ENCODE measurements at regions not wholly inside any gene's neighbourhood (a gene's known extent, or its start where the extent isn't known, plus 50 kb on each side); places are given as distances from the start of the nearest gene placed in this dataset.
"Not testable (repeated sequence)": the region's sequence is repeated elsewhere in the genome, so short reads cannot be mapped to it uniquely, and the experiment has no call there.

GRCh38 chr2:221969087-221969829 is 329.5 kb downstream of the PAX3 start:
- H3K27me3 ChIP-seq: no peaks in the 10 kb centered on the region
- intact Hi-C loops (cut with DNase I): loop anchor here (1.0 to 5.0 kb wide), 2 partner anchors 396 to 1282 kb away; no protein-coding TSS in a partner anchor
- no peak for DNase-seq (ENCODE audit: low spot score in 2 of 2)
- H3K27ac ChIP-seq: no peak overlapping the region
- H3K36me3 ChIP-seq: no peaks in the 10 kb centered on the region
- H3K4me1 ChIP-seq: no peaks in the 10 kb centered on the region
- TF ChIP-seq, protein P1, sequence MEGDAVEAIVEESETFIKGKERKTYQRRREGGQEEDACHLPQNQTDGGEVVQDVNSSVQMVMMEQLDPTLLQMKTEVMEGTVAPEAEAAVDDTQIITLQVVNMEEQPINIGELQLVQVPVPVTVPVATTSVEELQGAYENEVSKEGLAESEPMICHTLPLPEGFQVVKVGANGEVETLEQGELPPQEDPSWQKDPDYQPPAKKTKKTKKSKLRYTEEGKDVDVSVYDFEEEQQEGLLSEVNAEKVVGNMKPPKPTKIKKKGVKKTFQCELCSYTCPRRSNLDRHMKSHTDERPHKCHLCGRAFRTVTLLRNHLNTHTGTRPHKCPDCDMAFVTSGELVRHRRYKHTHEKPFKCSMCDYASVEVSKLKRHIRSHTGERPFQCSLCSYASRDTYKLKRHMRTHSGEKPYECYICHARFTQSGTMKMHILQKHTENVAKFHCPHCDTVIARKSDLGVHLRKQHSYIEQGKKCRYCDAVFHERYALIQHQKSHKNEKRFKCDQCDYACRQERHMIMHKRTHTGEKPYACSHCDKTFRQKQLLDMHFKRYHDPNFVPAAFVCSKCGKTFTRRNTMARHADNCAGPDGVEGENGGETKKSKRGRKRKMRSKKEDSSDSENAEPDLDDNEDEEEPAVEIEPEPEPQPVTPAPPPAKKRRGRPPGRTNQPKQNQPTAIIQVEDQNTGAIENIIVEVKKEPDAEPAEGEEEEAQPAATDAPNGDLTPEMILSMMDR (IDR thresholded peaks at IDR 0.05): peak; percentile 15 to 66 (median 65)
- H3K4me3 ChIP-seq: no peak overlapping the region
- H3K9me3 ChIP-seq: no peaks in the 10 kb centered on the region

GRCh38 chr2:221962186-221962585 is 336.6 kb downstream of the PAX3 start:
- intact Hi-C loops (cut with DNase I): no loop called here
- H3K9me3 ChIP-seq: no peaks in the 10 kb centered on the region
- no peaks in the 10 kb centered on the region for H3K36me3 ChIP-seq
- H3K27me3 ChIP-seq: no peaks in the 10 kb centered on the region
- TF ChIP-seq, protein P1 (IDR thresholded peaks at IDR 0.05): no peak
- H3K4me1 ChIP-seq: no peaks in the 10 kb centered on the region
- no peak overlapping the region for H3K4me3 ChIP-seq
- no peak for DNase-seq (ENCODE audit: low spot score in 2 of 2)
- no peak overlapping the region for H3K27ac ChIP-seq

GRCh38 chr2:221961561-221961960 is 337.2 kb downstream of the PAX3 start:
- DNase-seq (ENCODE audit: low spot score in 2 of 2): no peak
- Histone ChIP-seq H3K4me3 (no peak overlapping the region), H3K27me3 (no peaks in the 10 kb centered on the region), H3K4me1 (no peaks in the 10 kb centered on the region), H3K36me3 (no peaks in the 10 kb centered on the region), H3K9me3 (no peaks in the 10 kb centered on the region), H3K27ac (no peak overlapping the region)
- intact Hi-C loops (cut with DNase I): no loop called here
- TF ChIP-seq, protein P1 (IDR thresholded peaks at IDR 0.05): no peak

GRCh38 chr2:221958224-221958623 is 340.6 kb downstream of the PAX3 start:
- Histone ChIP-seq H3K9me3 (no peaks in the 10 kb centered on the region), H3K4me1 (no peaks in the 10 kb centered on the region), H3K4me3 (no peak overlapping the region), H3K36me3 (no peaks in the 10 kb centered on the region), H3K27ac (no peak overlapping the region), H3K27me3 (no peaks in the 10 kb centered on the region)
- intact Hi-C loops (cut with DNase I): no loop called here
- DNase-seq (ENCODE audit: low spot score in 2 of 2): no peak
- TF ChIP-seq, protein P1 (IDR thresholded peaks at IDR 0.05): no peak

DNA sequence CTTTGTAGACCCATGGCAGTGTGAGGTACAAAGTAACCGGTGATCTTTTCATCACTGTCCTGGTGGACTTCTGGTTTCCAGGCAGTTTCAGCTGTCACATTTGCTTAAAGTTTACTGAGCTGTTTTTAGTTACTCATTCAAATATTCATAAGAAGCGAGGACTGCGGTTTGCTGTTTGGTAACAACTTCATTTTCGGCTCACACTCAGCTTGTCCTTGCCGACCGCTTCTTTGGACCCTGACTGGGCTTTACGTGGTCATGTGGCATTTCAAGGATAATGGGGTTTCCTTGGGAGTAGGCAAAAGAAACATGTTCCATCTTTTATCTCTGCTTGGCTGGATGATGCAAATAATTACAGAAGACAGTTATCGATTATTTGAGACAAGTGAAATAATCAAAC is 350.7 kb downstream of the PAX3 start:
- no peaks in the 10 kb centered on the region for H3K36me3 ChIP-seq
- no peak overlapping the region for H3K4me3 ChIP-seq
- intact Hi-C loops (cut with DNase I): loop anchor here (5.0 kb wide), 1 partner anchor 376 kb away; the partner anchor contains the start of gene EPHA4
- H3K9me3 ChIP-seq: no peaks in the 10 kb centered on the region
- TF ChIP-seq, protein P1 (IDR thresholded peaks at IDR 0.05): no peak
- no peak overlapping the region for H3K27ac ChIP-seq
- H3K27me3 ChIP-seq: no peaks in the 10 kb centered on the region
- peaks cover 0 to 3% of the 10 kb centered on the region in 2 donors for H3K4me1 ChIP-seq
- no peak for DNase-seq (ENCODE audit: low spot score in 2 of 2)

DNA sequence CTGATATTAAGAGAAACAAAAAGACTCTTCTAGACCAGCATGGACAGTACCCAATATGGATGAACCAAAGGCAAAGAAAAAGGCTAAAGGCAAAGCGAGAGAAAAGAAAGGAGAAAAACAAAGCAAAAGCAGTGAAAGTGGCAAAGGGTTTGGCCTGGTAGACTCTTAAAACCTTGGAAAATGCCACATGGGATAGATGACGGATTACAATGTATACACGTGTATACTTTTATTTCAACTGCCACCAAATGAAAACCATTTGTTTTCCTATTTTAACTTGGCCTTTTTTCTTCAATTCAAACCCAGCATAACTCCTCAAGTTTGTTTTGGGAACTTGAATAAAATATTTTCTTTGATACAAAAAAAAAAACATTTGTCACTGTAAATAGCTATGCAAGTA is 354.3 kb downstream of the PAX3 start:
- not testable (repeated sequence) for DNase-seq (ENCODE audit: low spot score in 2 of 2); H3K27me3 ChIP-seq; H3K4me3 ChIP-seq; H3K36me3 ChIP-seq; H3K9me3 ChIP-seq; H3K27ac ChIP-seq
- peaks cover 0 to 14% of the 10 kb centered on the region in 2 donors for H3K4me1 ChIP-seq
- intact Hi-C loops (cut with DNase I): loop anchor here (5.0 kb wide), 2 partner anchors 47 to 1867 kb away; no protein-coding TSS in a partner anchor

Data from ascending aorta (tissue), 2 donors.